Trophoblast cell (in vitro differentiated cells and primary cell): ENCODE measurements at regions not wholly inside any gene's neighbourhood (a gene's known extent, or its start where the extent isn't known, plus 50 kb on each side); places are given as distances from the start of the nearest gene placed in this dataset.

Source experiments
- DNase-seq, 2 donors: peaks; one replicate each; pipeline ENCODE4 v3.0.0-alpha.2; 2016
- H2AFZ ChIP-seq: 2 replicates; pipeline ENCODE4 v1.6.1; 2013; ENCODE audit warnings: low read length, moderate library complexity, mild to moderate bottlenecking; ENCODE audit not compliant: insufficient read depth, poor library complexity
- H2AK5ac ChIP-seq: 2 replicates; pipeline ENCODE4 v1.6.1; 2013; ENCODE audit warnings: mild to moderate bottlenecking, low read length
- H2BK120ac ChIP-seq: 2 replicates; pipeline ENCODE4 v1.6.1; 2013; ENCODE audit warnings: low read length, mild to moderate bottlenecking, moderate library complexity; ENCODE audit not compliant: insufficient read depth, poor library complexity
- H2BK12ac ChIP-seq: 2 replicates; pipeline ENCODE4 v1.6.1; 2013; ENCODE audit warnings: mild to moderate bottlenecking, low read length, moderate library complexity
- H2BK5ac ChIP-seq: 2 replicates; pipeline ENCODE4 v1.6.1; 2013; ENCODE audit warnings: low read length, low read depth, moderate library complexity, mild to moderate bottlenecking; ENCODE audit not compliant: poor library complexity
- H3K14ac ChIP-seq: 2 replicates; pipeline ENCODE4 v1.6.1; 2013; ENCODE audit warnings: mild to moderate bottlenecking, low read length
- H3K18ac ChIP-seq: 2 replicates; pipeline ENCODE4 v1.6.1; 2013; ENCODE audit warnings: mild to moderate bottlenecking, low read length
- H3K23ac ChIP-seq: 2 replicates; pipeline ENCODE4 v1.6.1; 2013; ENCODE audit warnings: low read length
- H3K27ac ChIP-seq: 2 replicates; pipeline ENCODE4 v1.5.1; 2013; ENCODE audit warnings: low read depth, mild to moderate bottlenecking, inconsistent platforms, low read length, moderate library complexity
- H3K27me3 ChIP-seq: 2 replicates; pipeline ENCODE4 v1.6.1; 2013; ENCODE audit warnings: inconsistent platforms, mild to moderate bottlenecking, low read length, moderate library complexity; ENCODE audit not compliant: insufficient read depth
- H3K36me3 ChIP-seq, 2 experiments: 1 replicate in 1 of 2; 2 replicates in 1 of 2; pipeline ENCODE4 v1.6.1; 2013; ENCODE audit warnings: low read length in 2 of 2, mild to moderate bottlenecking in 2 of 2, moderate library complexity in 1 of 2; ENCODE audit not compliant: insufficient read depth in 2 of 2, control insufficient read depth in 1 of 2
- H3K4ac ChIP-seq: 2 replicates; pipeline ENCODE4 v1.6.1; 2013; ENCODE audit warnings: low read depth, mild to moderate bottlenecking, low read length, moderate library complexity
- H3K4me1 ChIP-seq, 2 experiments: 1 replicate in 1 of 2; 2 replicates in 1 of 2; pipeline ENCODE4 v1.6.1; 2013; ENCODE audit warnings: low read length in 2 of 2, mild to moderate bottlenecking in 2 of 2, moderate library complexity in 1 of 2; ENCODE audit not compliant: insufficient read depth in 2 of 2, control insufficient read depth in 1 of 2
- H3K4me2 ChIP-seq: 2 replicates; pipeline ENCODE4 v1.6.1; 2013; ENCODE audit warnings: inconsistent platforms, mild to moderate bottlenecking, low read length, moderate library complexity
- H3K4me3 ChIP-seq: 2 replicates; pipeline ENCODE4 v1.5.1; 2013; ENCODE audit warnings: mild to moderate bottlenecking, low read depth, low read length, inconsistent platforms
- H3K79me1 ChIP-seq: one replicate; pipeline ENCODE4 v1.6.1; 2013; ENCODE audit warnings: low read length
- H3K79me2 ChIP-seq: 2 replicates; pipeline ENCODE4 v1.6.1; 2013; ENCODE audit warnings: low read length, mild to moderate bottlenecking; ENCODE audit not compliant: control insufficient read depth, insufficient read depth, poor library complexity
- H3K9ac ChIP-seq: 2 replicates; pipeline ENCODE4 v1.6.1; 2013; ENCODE audit warnings: mild to moderate bottlenecking, low read length
- H3K9me3 ChIP-seq: 2 replicates; pipeline ENCODE4 v1.6.1; 2013; ENCODE audit warnings: low read depth, mild to moderate bottlenecking, control low read depth, inconsistent platforms, low read length; ENCODE audit not compliant: insufficient read depth
- H4K12ac ChIP-seq: 2 replicates; pipeline ENCODE4 v1.6.1; 2013; ENCODE audit warnings: low read depth, mild to moderate bottlenecking, low read length, moderate library complexity
- H4K8ac ChIP-seq: 2 replicates; pipeline ENCODE4 v1.6.1; 2013; ENCODE audit warnings: low read depth, mild to moderate bottlenecking, low read length, moderate library complexity
- H4K91ac ChIP-seq: one replicate; pipeline ENCODE4 v1.6.1; 2013; ENCODE audit warnings: low read depth, mild to moderate bottlenecking, low read length, moderate library complexity
- WGBS: extraction: QIAGEN DNeasy Blood & Tissue Kit; methylation state at CpG from one replicate; pipeline ENCODE4 v1.1.7; 2013; ENCODE audit warnings: missing lambda C conversion rate; ENCODE audit not compliant: insufficient read length, insufficient coverage; ENCODE audit errors: extremely low coverage; 5-methylcytosine and 5-hydroxymethylcytosine counted together

DNA sequence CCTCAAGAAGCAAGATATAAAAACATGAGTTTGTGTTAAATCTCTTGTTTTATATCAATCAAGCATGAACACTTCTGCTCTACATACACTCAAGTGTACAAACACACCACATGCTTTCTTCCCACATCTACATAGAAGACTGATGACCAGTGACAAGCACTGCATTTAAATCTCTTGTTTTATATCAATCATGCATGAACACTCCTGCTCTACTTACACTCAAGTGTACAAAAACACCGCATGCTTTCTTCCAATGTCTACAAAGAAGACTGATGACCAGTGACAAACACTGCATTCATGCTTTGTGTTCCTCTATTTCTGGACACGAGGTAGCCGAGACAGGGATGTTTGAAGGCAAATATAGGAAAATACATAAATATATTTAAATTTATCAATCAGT is 642.0 kb upstream of the PFKP start:
- Histone ChIP-seq H3K36me3 (no peaks in the 10 kb centered on the region), H3K4me1 (no peaks in the 10 kb centered on the region), H2BK5ac (no peak overlapping the region), H3K27me3 (no peaks in the 10 kb centered on the region), H2AK5ac (no peak overlapping the region), H3K4ac (no peak overlapping the region), H2BK12ac (no peak overlapping the region), H4K91ac (no peak overlapping the region), H3K14ac (no peak overlapping the region), H3K18ac (no peak overlapping the region), H2BK120ac (no peak overlapping the region), H3K4me2 (no peak overlapping the region), H3K9me3 (no peaks in the 10 kb centered on the region), H4K12ac (no peak overlapping the region), H3K9ac (no peak overlapping the region), H3K4me3 (no peak overlapping the region), H3K79me1 (no peaks in the 10 kb centered on the region), H4K8ac (no peak overlapping the region), H3K27ac (no peak overlapping the region), H2AFZ (no peak overlapping the region), H3K23ac (no peak overlapping the region), H3K79me2 (no peaks in the 10 kb centered on the region)
- DNase-seq, result no peak
- no CpG with 5 or more reads among the region's 3 CpGs for WGBS

DNA sequence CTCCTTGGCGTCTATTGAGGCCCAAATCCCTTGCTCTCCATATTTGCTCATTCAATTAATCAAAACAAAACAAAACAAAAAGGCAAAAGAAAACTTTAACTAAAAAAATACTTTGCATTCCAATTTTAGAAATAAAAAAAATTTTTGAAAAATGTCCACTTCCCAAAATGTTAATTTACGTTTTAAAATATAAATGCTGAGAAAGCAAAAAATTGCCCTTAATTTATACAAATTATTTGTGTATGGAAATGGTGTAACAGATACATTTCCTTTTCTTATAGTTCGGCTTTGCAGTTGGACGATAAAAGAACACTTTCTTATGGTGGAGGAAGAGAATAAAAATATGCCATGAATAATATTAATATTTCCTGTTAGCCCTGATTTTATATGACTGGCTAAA is 652.8 kb upstream of the PFKP start:
- Histone ChIP-seq H3K18ac (no peak overlapping the region), H3K27ac (no peak overlapping the region), H3K23ac (no peak overlapping the region), H2AK5ac (no peak overlapping the region), H2BK12ac (no peak overlapping the region), H3K4ac (no peak overlapping the region), H3K9ac (no peak overlapping the region), H4K8ac (no peak overlapping the region), H4K91ac (no peak overlapping the region), H2BK120ac (no peak overlapping the region), H3K4me1 (no peaks in the 10 kb centered on the region), H3K4me2 (no peak overlapping the region), H3K79me2 (no peaks in the 10 kb centered on the region), H3K27me3 (no peaks in the 10 kb centered on the region), H2AFZ (no peak overlapping the region), H4K12ac (no peak overlapping the region), H3K9me3 (peaks cover 2% of the 10 kb centered on the region), H3K36me3 (no peaks in the 10 kb centered on the region), H3K4me3 (no peak overlapping the region), H3K14ac (no peak overlapping the region), H3K79me1 (no peaks in the 10 kb centered on the region), H2BK5ac (no peak overlapping the region)
- DNase-seq, result no peak
- WGBS, result no CpG with 5 or more reads among the region's 4 CpGs

DNA sequence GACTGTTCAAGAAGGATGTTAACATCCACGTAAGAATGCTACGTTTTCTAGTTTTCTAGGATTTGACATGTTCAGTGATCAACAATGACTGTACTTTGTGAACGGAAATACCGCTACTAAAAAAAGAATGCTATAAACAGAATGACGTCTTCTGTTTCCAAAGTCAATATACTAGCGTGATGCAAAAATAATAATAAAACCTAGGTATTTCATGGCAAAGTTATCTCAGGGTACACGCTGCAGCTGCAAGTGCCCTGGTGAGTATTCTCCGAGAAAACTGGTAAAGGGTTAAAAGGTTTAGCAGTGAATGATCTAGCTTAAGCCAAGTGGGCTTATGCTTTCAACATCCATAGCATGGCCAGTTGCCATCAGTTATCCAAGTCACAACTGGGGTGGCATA is 653.3 kb upstream of the PFKP start:
- Histone ChIP-seq H2BK5ac (no peak overlapping the region), H3K4me1 (no peaks in the 10 kb centered on the region), H3K23ac (no peak overlapping the region), H2BK120ac (no peak overlapping the region), H4K12ac (no peak overlapping the region), H3K27me3 (no peaks in the 10 kb centered on the region), H3K79me1 (no peaks in the 10 kb centered on the region), H3K14ac (no peak overlapping the region), H3K4me2 (no peak overlapping the region), H3K27ac (no peak overlapping the region), H4K91ac (no peak overlapping the region), H2AK5ac (no peak overlapping the region), H2AFZ (no peak overlapping the region), H2BK12ac (no peak overlapping the region), H3K4ac (no peak overlapping the region), H3K9me3 (peaks cover 2% of the 10 kb centered on the region), H3K4me3 (no peak overlapping the region), H3K18ac (no peak overlapping the region), H3K36me3 (no peaks in the 10 kb centered on the region), H4K8ac (no peak overlapping the region), H3K9ac (no peak overlapping the region), H3K79me2 (no peaks in the 10 kb centered on the region)
- no CpG with 5 or more reads among the region's 8 CpGs for WGBS
- no peak for DNase-seq

DNA sequence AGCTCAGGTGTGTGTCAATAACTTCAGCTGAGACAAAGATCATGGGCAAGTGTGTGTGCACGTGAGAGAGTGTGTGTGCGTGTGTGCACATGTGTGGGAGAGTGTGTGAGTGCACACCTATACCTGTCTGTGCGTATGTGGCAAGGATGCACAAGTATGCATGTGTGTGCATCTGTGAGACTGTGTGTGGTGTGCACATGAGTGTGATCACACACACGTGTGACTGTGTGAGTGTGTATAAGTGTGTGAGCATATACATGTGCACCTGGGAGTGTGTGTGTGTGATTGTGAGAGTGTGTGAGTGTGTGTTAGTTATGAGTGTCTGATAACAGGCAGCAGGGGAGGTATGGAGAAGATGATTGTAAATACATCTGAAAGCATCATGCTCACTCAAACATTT is 657.3 kb upstream of the PFKP start:
- peaks cover 2% of the 10 kb centered on the region for H3K9me3 ChIP-seq
- H3K4ac ChIP-seq, result no peak overlapping the region
- no peak overlapping the region for H3K27ac ChIP-seq
- H2BK5ac ChIP-seq, result no peak overlapping the region
- no peaks in the 10 kb centered on the region for H3K27me3 ChIP-seq
- H3K9ac ChIP-seq, result no peak overlapping the region
- no peak overlapping the region for H2AK5ac ChIP-seq
- H2AFZ ChIP-seq, result no peak overlapping the region
- H3K79me2 ChIP-seq, result no peaks in the 10 kb centered on the region
- H3K18ac ChIP-seq, result no peak overlapping the region
- peak overlapping the region; percentile 63 for H3K23ac ChIP-seq
- WGBS, result no CpG with 5 or more reads among the region's 4 CpGs
- H3K36me3 ChIP-seq, result no peaks in the 10 kb centered on the region
- H3K4me3 ChIP-seq, result peak overlapping the region; percentile 53
- no peak overlapping the region for H4K91ac ChIP-seq
- no peak overlapping the region for H2BK120ac ChIP-seq
- no peak overlapping the region for H2BK12ac ChIP-seq
- no peak for DNase-seq
- H4K12ac ChIP-seq, result no peak overlapping the region
- H3K79me1 ChIP-seq, result no peaks in the 10 kb centered on the region
- H3K4me1 ChIP-seq, result no peaks in the 10 kb centered on the region
- H3K4me2 ChIP-seq, result no peak overlapping the region
- H3K14ac ChIP-seq, result no peak overlapping the region
- H4K8ac ChIP-seq, result no peak overlapping the region
